K562 (cell line): ENCODE measurements at regions not wholly inside any gene's neighbourhood (a gene's known extent, or its start where the extent isn't known, plus 50 kb on each side); places are given as distances from the start of the nearest gene placed in this dataset.

Experiments
- ATAC-seq: fragments of 200-7000 bp; cut with Tn5 transposase; 3 replicates; pipeline ENCODE4 v1.9.1; 2020; ENCODE audit warnings: moderate library complexity
- BruUV-seq: library from RNA; stranded (reverse); fragments of 400-500 nt; replicated peaks from 2 replicates; lab custom pipeline; 2021; lab: Mats Ljungman, UMichigan
- CTCF ChIA-PET: fragments of 300-600 bp; formaldehyde crosslinking; extraction: SDS; loops from one replicate; lab custom pipeline; 2021; ENCODE audit warnings: low intra/inter-chr PET ratio; lab: Yijun Ruan, JAX
- POLR2A ChIA-PET: fragments of 300-600, 350-650 bp; sonication (Branson Sonifier 250); formaldehyde crosslinking; extraction: SDS; loops from one replicate; lab custom pipeline; 2021; ENCODE audit warnings: antibody characterized with exemption, inconsistent platforms; lab: Yijun Ruan, JAX
- DNase-seq, 4 experiments: peaks; one replicate each; pipeline versions ENCODE4 v3.0.0 to v3.0.0-alpha.2; 2011 to 2018; ENCODE audit warnings: low spot score in 3 of 4, mixed read lengths in 3 of 4; ENCODE audit errors: extremely low read depth in 1 of 4
- FAIRE-seq: peaks from 2 replicates; lab custom pipeline; 2011; peaks lifted over from hg19 to GRCh38; lab: Jason Lieb, UNC
- H2AFZ ChIP-seq: 2 replicates; pipeline ENCODE4 v1.6.0; 2011; ENCODE audit warnings: low read depth, low read length, control low read depth, inconsistent platforms
- H3K27ac ChIP-seq: fragments of 200-600 bp; 3 replicates; pipeline ENCODE4 v1.8.0; 2011; ENCODE audit warnings: low read depth, mild to moderate bottlenecking, control low read depth, inconsistent platforms, low read length, moderate library complexity, mixed read lengths; ENCODE audit errors: extremely low read depth
- H3K27me3 ChIP-seq, 2 experiments: fragments of 300-600 bp in 1 of 2; 2 replicates in 1 of 2; 3 replicates in 1 of 2; pipeline versions ENCODE4 v1.6.0 to v1.8.0; 2011; ENCODE audit warnings: inconsistent platforms in 2 of 2, low read length in 2 of 2, mild to moderate bottlenecking in 1 of 2, mixed read lengths in 1 of 2, moderate library complexity in 1 of 2; ENCODE audit not compliant: control insufficient read depth in 2 of 2, insufficient read depth in 2 of 2
- H3K36me3 ChIP-seq: fragments of 300-600 bp; 3 replicates; pipeline ENCODE4 v1.8.0; 2011; ENCODE audit warnings: mild to moderate bottlenecking, low read length, inconsistent platforms; ENCODE audit not compliant: control insufficient read depth, insufficient read depth
- H3K4me1 ChIP-seq, 2 experiments: fragments of 200-600 bp in 1 of 2; replicated peaks in 1 of 2; 2 replicates in 1 of 2; 3 replicates in 1 of 2; pipeline versions ENCODE4 v1.5.1 to v1.8.0; 2011; ENCODE audit warnings: inconsistent platforms in 2 of 2, low read length in 2 of 2, mild to moderate bottlenecking in 1 of 2, mixed read lengths in 1 of 2, moderate library complexity in 1 of 2; ENCODE audit not compliant: control insufficient read depth in 2 of 2, insufficient read depth in 2 of 2
- H3K4me2 ChIP-seq: 2 replicates; pipeline ENCODE4 v1.6.1; 2011; ENCODE audit warnings: low read length, control low read depth, inconsistent platforms, mixed read lengths; ENCODE audit not compliant: insufficient read depth
- H3K4me3 ChIP-seq: fragments of 200-600 bp; sonication (generic), shearing (Covaris generic); 2 replicates; pipeline ENCODE4 v1.5.1; 2016; ENCODE audit warnings: control low read depth, inconsistent platforms
- H3K79me2 ChIP-seq: fragments of 200-600 bp; 3 replicates; pipeline ENCODE4 v1.8.0; 2011; ENCODE audit warnings: low read length, inconsistent platforms; ENCODE audit not compliant: control insufficient read depth, insufficient read depth
- H3K9ac ChIP-seq, 2 experiments: 2 replicates each; pipeline versions ENCODE4 v1.6.0 to v1.6.1; 2011; ENCODE audit warnings: low read depth in 2 of 2, low read length in 2 of 2, control low read depth in 1 of 2, inconsistent platforms in 1 of 2, mild to moderate bottlenecking in 1 of 2, mixed read lengths in 1 of 2; ENCODE audit not compliant: insufficient read depth in 1 of 2
- H3K9me1 ChIP-seq: one replicate; pipeline ENCODE4 v1.6.0; 2011; ENCODE audit warnings: inconsistent platforms, mild to moderate bottlenecking, low read length, moderate library complexity; ENCODE audit not compliant: control insufficient read depth, insufficient read depth
- H3K9me3 ChIP-seq: replicated peaks from 2 replicates; pipeline ENCODE4 v1.5.1; 2011; ENCODE audit warnings: low read depth, low read length, inconsistent platforms; ENCODE audit not compliant: control insufficient read depth, insufficient read depth
- H4K20me1 ChIP-seq: replicated peaks from 2 replicates; pipeline ENCODE4 v1.6.1; 2011; ENCODE audit warnings: low read length, inconsistent platforms, mixed read lengths; ENCODE audit not compliant: control insufficient read depth, insufficient read depth
- DNMT1 ChIP-seq: fragments of 450-650 bp; IDR thresholded peaks from 2 replicates; pipeline ENCODE4 v1.6.1; 2016; ENCODE audit warnings: antibody characterized with exemption, mild to moderate bottlenecking
- HLTF ChIP-seq: fragments of 450-650 bp; IDR thresholded peaks from 2 replicates; pipeline ENCODE4 v1.6.1; 2016
- KDM2B ChIP-seq: fragments of 250-450 bp; sonication (Bioruptor Pico); IDR thresholded peaks from 2 replicates; pipeline ENCODE4 v1.8.0; 2021; ENCODE audit warnings: mild to moderate bottlenecking, moderate library complexity
- L3MBTL2 ChIP-seq: fragments of 450-650 bp; IDR thresholded peaks from 2 replicates; pipeline ENCODE4 v1.6.1; 2016; ENCODE audit warnings: mild to moderate bottlenecking, moderate library complexity
- POU5F1 ChIP-seq: fragments of 150-350 bp; IDR thresholded peaks from 2 replicates; pipeline ENCODE4 v1.6.1; 2014; ENCODE audit warnings: borderline replicate concordance, low read length, low read depth, mild to moderate bottlenecking; ENCODE audit not compliant: partially characterized antibody
- SMARCC2 ChIP-seq: fragments of 450-650 bp; IDR thresholded peaks from 2 replicates; pipeline ENCODE4 v1.6.1; 2017; ENCODE audit warnings: antibody characterized with exemption, moderate library complexity, mild to moderate bottlenecking, low read depth
- SREBF1 ChIP-seq: fragments of 150-350 bp; IDR thresholded peaks from 2 replicates; pipeline ENCODE4 v1.6.1; 2014; ENCODE audit warnings: antibody characterized with exemption, low read depth, low read length, borderline replicate concordance
- STAG1 ChIP-seq: sonication (generic); formaldehyde crosslinking; IDR thresholded peaks from 2 replicates; pipeline ENCODE4 v1.5.0; 2020; ENCODE audit warnings: missing genetic modification reagents, borderline replicate concordance
- TBP ChIP-seq: optimal IDR thresholded peaks from 2 replicates; pipeline ENCODE3; 2011; ENCODE audit warnings: low read depth, low read length, improper control_type of control experiment
- ZFP1 ChIP-seq: fragments of 450-650 bp; formaldehyde crosslinking; IDR thresholded peaks from 2 replicates; pipeline ENCODE4 v1.4.0; 2020; ENCODE audit warnings: mild to moderate bottlenecking, mixed read lengths
- ZNF830 ChIP-seq: fragments of 250-450 bp; sonication (Bioruptor Pico); IDR thresholded peaks from 2 replicates; pipeline ENCODE4 v1.5.0; 2021; ENCODE audit warnings: mild to moderate bottlenecking
- WGBS: fragments of 100-300 bp; shearing (Covaris generic); methylation state at CpG from one replicate; pipeline ENCODE4 v1.1.6; 2016; ENCODE audit warnings: low coverage, mixed read lengths; ENCODE audit not compliant: insufficient coverage; ENCODE audit errors: missing lambda C conversion rate; 5-methylcytosine and 5-hydroxymethylcytosine counted together
- in situ Hi-C: fragments of 300-500 bp; cut with MboI; formaldehyde crosslinking; loops from 4 replicates; pipeline ENCODE4 v1.15.0; 2018; ENCODE audit warnings: inconsistent platforms, mixed read lengths
- intact Hi-C: fragments of 100-400 bp; cut with micrococcal nuclease; formaldehyde crosslinking; loops from 2 replicates; pipeline ENCODE4 v1.14.2; 2022
- TF ChIP-seq, protein P1 (sequence below): fragments of 250-450 bp; sonication (Bioruptor Pico); IDR thresholded peaks from 2 replicates; pipeline ENCODE4 v1.4.0; 2020; ENCODE audit warnings: mild to moderate bottlenecking
- TF ChIP-seq, protein P2 (sequence below): fragments of 450-650 bp; IDR thresholded peaks from 2 replicates; pipeline ENCODE4 v1.6.1; 2016; ENCODE audit warnings: mild to moderate bottlenecking, moderate library complexity

DNA sequence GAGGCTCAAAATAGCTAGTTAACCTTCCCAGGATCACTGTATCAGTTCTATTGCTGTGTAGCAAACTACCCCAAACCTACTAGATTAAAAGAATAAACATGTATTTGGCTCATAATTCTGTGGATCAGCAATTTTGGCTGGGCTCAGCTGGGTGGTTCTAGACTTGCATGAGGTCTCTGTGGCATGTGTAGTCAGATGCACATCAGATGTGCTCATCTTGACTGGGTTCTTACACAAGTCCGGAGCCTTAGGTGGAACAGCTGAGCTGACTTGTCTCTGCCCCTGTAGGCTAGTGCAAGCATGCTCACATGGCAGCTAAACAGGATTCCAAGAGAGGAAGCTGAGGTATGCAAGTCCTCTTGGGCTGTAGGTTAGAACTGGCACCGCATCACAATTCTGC is 137.7 kb upstream of the PRNP start:
- Histone ChIP-seq H3K79me2 (no peaks in the 10 kb centered on the region), H3K9me1 (no peaks in the 10 kb centered on the region), H3K4me2 (no peak overlapping the region), H3K36me3 (no peaks in the 10 kb centered on the region), H3K4me1 (no peaks in the 10 kb centered on the region), H2AFZ (no peak overlapping the region), H4K20me1 (no peaks in the 10 kb centered on the region), H3K27me3 (no peaks in the 10 kb centered on the region), H3K9ac (no peak overlapping the region), H3K9me3 (no peaks in the 10 kb centered on the region), H3K27ac (no peak overlapping the region), H3K4me3 (no peak overlapping the region)
- ATAC-seq (no peak), FAIRE-seq (no peak), DNase-seq (no peak)
- ChIA-PET POLR2A (no interaction called here), CTCF (no interaction called here)
- intact Hi-C loops (no loop called here), in situ Hi-C loops (no loop called here)
- no TSS peak for BruUV-seq
- WGBS: 0% methylated on average over 2 of the region's 2 CpGs
- TF ChIP-seq L3MBTL2: no peak
- no peak for TF ChIP-seq DNMT1
- TF ChIP-seq ZFP1 (CRISPR knock-in tag): no peak
- no peak for TF ChIP-seq STAG1 (CRISPR knock-in tag)
- TF ChIP-seq SREBF1: no peak
- no peak for TF ChIP-seq ZNF830 (CRISPR knock-in tag)
- TF ChIP-seq SMARCC2: no peak
- TF ChIP-seq, protein P1, sequence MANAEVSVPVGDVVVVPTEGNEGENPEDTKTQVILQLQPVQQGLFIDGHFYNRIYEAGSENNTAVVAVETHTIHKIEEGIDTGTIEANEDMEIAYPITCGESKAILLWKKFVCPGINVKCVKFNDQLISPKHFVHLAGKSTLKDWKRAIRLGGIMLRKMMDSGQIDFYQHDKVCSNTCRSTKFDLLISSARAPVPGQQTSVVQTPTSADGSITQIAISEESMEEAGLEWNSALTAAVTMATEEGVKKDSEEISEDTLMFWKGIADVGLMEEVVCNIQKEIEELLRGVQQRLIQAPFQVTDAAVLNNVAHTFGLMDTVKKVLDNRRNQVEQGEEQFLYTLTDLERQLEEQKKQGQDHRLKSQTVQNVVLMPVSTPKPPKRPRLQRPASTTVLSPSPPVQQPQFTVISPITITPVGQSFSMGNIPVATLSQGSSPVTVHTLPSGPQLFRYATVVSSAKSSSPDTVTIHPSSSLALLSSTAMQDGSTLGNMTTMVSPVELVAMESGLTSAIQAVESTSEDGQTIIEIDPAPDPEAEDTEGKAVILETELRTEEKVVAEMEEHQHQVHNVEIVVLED: no peak
- no peak for TF ChIP-seq HLTF
- no peak for TF ChIP-seq TBP
- TF ChIP-seq KDM2B (CRISPR knock-in tag): no peak
- TF ChIP-seq POU5F1: no peak
- TF ChIP-seq, protein P2, sequence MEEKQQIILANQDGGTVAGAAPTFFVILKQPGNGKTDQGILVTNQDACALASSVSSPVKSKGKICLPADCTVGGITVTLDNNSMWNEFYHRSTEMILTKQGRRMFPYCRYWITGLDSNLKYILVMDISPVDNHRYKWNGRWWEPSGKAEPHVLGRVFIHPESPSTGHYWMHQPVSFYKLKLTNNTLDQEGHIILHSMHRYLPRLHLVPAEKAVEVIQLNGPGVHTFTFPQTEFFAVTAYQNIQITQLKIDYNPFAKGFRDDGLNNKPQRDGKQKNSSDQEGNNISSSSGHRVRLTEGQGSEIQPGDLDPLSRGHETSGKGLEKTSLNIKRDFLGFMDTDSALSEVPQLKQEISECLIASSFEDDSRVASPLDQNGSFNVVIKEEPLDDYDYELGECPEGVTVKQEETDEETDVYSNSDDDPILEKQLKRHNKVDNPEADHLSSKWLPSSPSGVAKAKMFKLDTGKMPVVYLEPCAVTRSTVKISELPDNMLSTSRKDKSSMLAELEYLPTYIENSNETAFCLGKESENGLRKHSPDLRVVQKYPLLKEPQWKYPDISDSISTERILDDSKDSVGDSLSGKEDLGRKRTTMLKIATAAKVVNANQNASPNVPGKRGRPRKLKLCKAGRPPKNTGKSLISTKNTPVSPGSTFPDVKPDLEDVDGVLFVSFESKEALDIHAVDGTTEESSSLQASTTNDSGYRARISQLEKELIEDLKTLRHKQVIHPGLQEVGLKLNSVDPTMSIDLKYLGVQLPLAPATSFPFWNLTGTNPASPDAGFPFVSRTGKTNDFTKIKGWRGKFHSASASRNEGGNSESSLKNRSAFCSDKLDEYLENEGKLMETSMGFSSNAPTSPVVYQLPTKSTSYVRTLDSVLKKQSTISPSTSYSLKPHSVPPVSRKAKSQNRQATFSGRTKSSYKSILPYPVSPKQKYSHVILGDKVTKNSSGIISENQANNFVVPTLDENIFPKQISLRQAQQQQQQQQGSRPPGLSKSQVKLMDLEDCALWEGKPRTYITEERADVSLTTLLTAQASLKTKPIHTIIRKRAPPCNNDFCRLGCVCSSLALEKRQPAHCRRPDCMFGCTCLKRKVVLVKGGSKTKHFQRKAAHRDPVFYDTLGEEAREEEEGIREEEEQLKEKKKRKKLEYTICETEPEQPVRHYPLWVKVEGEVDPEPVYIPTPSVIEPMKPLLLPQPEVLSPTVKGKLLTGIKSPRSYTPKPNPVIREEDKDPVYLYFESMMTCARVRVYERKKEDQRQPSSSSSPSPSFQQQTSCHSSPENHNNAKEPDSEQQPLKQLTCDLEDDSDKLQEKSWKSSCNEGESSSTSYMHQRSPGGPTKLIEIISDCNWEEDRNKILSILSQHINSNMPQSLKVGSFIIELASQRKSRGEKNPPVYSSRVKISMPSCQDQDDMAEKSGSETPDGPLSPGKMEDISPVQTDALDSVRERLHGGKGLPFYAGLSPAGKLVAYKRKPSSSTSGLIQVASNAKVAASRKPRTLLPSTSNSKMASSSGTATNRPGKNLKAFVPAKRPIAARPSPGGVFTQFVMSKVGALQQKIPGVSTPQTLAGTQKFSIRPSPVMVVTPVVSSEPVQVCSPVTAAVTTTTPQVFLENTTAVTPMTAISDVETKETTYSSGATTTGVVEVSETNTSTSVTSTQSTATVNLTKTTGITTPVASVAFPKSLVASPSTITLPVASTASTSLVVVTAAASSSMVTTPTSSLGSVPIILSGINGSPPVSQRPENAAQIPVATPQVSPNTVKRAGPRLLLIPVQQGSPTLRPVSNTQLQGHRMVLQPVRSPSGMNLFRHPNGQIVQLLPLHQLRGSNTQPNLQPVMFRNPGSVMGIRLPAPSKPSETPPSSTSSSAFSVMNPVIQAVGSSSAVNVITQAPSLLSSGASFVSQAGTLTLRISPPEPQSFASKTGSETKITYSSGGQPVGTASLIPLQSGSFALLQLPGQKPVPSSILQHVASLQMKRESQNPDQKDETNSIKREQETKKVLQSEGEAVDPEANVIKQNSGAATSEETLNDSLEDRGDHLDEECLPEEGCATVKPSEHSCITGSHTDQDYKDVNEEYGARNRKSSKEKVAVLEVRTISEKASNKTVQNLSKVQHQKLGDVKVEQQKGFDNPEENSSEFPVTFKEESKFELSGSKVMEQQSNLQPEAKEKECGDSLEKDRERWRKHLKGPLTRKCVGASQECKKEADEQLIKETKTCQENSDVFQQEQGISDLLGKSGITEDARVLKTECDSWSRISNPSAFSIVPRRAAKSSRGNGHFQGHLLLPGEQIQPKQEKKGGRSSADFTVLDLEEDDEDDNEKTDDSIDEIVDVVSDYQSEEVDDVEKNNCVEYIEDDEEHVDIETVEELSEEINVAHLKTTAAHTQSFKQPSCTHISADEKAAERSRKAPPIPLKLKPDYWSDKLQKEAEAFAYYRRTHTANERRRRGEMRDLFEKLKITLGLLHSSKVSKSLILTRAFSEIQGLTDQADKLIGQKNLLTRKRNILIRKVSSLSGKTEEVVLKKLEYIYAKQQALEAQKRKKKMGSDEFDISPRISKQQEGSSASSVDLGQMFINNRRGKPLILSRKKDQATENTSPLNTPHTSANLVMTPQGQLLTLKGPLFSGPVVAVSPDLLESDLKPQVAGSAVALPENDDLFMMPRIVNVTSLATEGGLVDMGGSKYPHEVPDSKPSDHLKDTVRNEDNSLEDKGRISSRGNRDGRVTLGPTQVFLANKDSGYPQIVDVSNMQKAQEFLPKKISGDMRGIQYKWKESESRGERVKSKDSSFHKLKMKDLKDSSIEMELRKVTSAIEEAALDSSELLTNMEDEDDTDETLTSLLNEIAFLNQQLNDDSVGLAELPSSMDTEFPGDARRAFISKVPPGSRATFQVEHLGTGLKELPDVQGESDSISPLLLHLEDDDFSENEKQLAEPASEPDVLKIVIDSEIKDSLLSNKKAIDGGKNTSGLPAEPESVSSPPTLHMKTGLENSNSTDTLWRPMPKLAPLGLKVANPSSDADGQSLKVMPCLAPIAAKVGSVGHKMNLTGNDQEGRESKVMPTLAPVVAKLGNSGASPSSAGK: no peak
